HG02852 (cell line): ENCODE measurements at regions not wholly inside any gene's neighbourhood (a gene's known extent, or its start where the extent isn't known, plus 50 kb on each side); places are given as distances from the start of the nearest gene placed in this dataset.
"Not testable (repeated sequence)": the region's sequence is repeated elsewhere in the genome, so short reads cannot be mapped to it uniquely, and the experiment has no call there.

Source experiments
- ATAC-seq: cut with Tn5 transposase; IDR thresholded peaks from one replicate; pipeline ENCODE4 v1.9.1; 2021; ENCODE audit warnings: mild to moderate bottlenecking, moderate library complexity; ENCODE audit not compliant: unreplicated experiment

- no peak for ATAC-seq
Measured at GRCh38 chr2:67321588-67321903, 75.6 kb upstream of the ETAA1 start.

- ATAC-seq, result no peak
Measured at GRCh38 chr2:67322353-67323001, 74.7 kb upstream of the ETAA1 start.

GRCh38 chr2:67323209-67323991 lies 73.7 kb upstream of the ETAA1 start:
- no peak for ATAC-seq

- ATAC-seq, result no peak
Measured at GRCh38 chr2:67329513-67329912, 67.6 kb upstream of the ETAA1 start.

GRCh38 chr2:67329951-67330350 lies 67.2 kb upstream of the ETAA1 start:
- ATAC-seq, result no peak

- not testable (repeated sequence) for ATAC-seq
Measured at GRCh38 chr2:67331419-67332086, 65.6 kb upstream of the ETAA1 start.

- ATAC-seq, result no peak
Measured at GRCh38 chr2:67337903-67338302, 59.2 kb upstream of the ETAA1 start.

- no peak for ATAC-seq
Measured at GRCh38 chr2:67338601-67339233, 58.4 kb upstream of the ETAA1 start.

GRCh38 chr2:67339234-67339885 lies 57.8 kb upstream of the ETAA1 start:
- no peak for ATAC-seq

- no peak for ATAC-seq
Measured at GRCh38 chr2:67340133-67341011, 56.8 kb upstream of the ETAA1 start.

GRCh38 chr2:67341012-67341318 lies 56.2 kb upstream of the ETAA1 start:
- ATAC-seq, result no peak

GRCh38 chr2:67341336-67341735 lies 55.8 kb upstream of the ETAA1 start:
- no peak for ATAC-seq

- no peak for ATAC-seq
Measured at GRCh38 chr2:67342394-67342793, 54.7 kb upstream of the ETAA1 start.

- no peak for ATAC-seq
Measured at GRCh38 chr2:67346718-67347407, 50.3 kb upstream of the ETAA1 start.
